GM12878 (cell line): ENCODE measurements at regions not wholly inside any gene's neighbourhood (a gene's known extent, or its start where the extent isn't known, plus 50 kb on each side); places are given as distances from the start of the nearest gene placed in this dataset.

Experiments
- ATAC-seq: fragments of 200-7000 bp; cut with Tn5 transposase; 3 replicates; pipeline ENCODE4 v1.9.1; 2020; ENCODE audit warnings: mild to moderate bottlenecking, moderate library complexity
- BruUV-seq: library from RNA; stranded (reverse); fragments of 400-500 nt; replicated peaks from 2 replicates; lab custom pipeline; 2021; lab: Mats Ljungman, UMichigan
- CTCF ChIA-PET: fragments of 300-600 bp; sonication (Branson Sonifier 250); formaldehyde crosslinking; extraction: SDS; loops from one replicate; lab custom pipeline; 2021; ENCODE audit warnings: inconsistent platforms; lab: Yijun Ruan, JAX
- POLR2A ChIA-PET: fragments of 350-600 bp; formaldehyde crosslinking; extraction: SDS; loops from one replicate; lab custom pipeline; 2021; ENCODE audit warnings: inconsistent platforms; lab: Charles Lee
- RAD21 ChIA-PET: fragments of 300-600 bp; sonication (Branson Sonifier 250); formaldehyde crosslinking; loops from one replicate; lab custom pipeline; 2023; ENCODE audit warnings: antibody characterized with exemption; ENCODE audit not compliant: unreplicated experiment; lab: Charles Lee
- SMC1A ChIA-PET: fragments of 300-600 bp; sonication (Branson Sonifier 250); formaldehyde crosslinking; loops from one replicate; lab custom pipeline; 2023; ENCODE audit not compliant: unreplicated experiment, uncharacterized antibody; lab: Charles Lee
- DNase-seq: peaks from one replicate; pipeline ENCODE4 v3.0.0-alpha.2; 2011; ENCODE audit warnings: low read depth, low spot score
- FAIRE-seq: peaks from 3 replicates; lab custom pipeline; 2011; peaks lifted over from hg19 to GRCh38; lab: Jason Lieb, UNC
- H2AFZ ChIP-seq: 2 replicates; pipeline ENCODE4 v1.6.0; 2011; ENCODE audit warnings: low read depth, low read length, control low read depth; ENCODE audit not compliant: control insufficient read depth
- H3K27ac ChIP-seq: 2 replicates; pipeline ENCODE4 v1.5.1; 2011; ENCODE audit warnings: control low read depth; ENCODE audit not compliant: control insufficient read depth, insufficient read depth
- H3K27me3 ChIP-seq, 2 experiments: replicated peaks in 1 of 2; 2 replicates each; pipeline versions ENCODE4 v1.6.0 to v1.6.1; 2011; ENCODE audit warnings: low read length in 1 of 2; ENCODE audit not compliant: control insufficient read depth in 2 of 2, insufficient read depth in 2 of 2
- H3K36me3 ChIP-seq, 2 experiments: 2 replicates each; pipeline ENCODE4 v1.5.1; 2011; ENCODE audit warnings: low read length in 1 of 2; ENCODE audit not compliant: control insufficient read depth in 2 of 2, insufficient read depth in 2 of 2
- H3K4me1 ChIP-seq: 2 replicates; pipeline ENCODE4 v1.6.1; 2011; ENCODE audit warnings: mild to moderate bottlenecking, low read length, moderate library complexity, mixed read lengths; ENCODE audit not compliant: control insufficient read depth, insufficient read depth
- H3K4me2 ChIP-seq: 2 replicates; pipeline ENCODE4 v1.6.0; 2011; ENCODE audit warnings: control low read depth; ENCODE audit not compliant: control insufficient read depth, insufficient read depth
- H3K4me3 ChIP-seq: fragments of 200-600 bp; sonication (generic); 2 replicates; pipeline ENCODE4 v1.5.1; 2016
- H3K79me2 ChIP-seq: 2 replicates; pipeline ENCODE4 v1.6.0; 2011; ENCODE audit warnings: low read length; ENCODE audit not compliant: control insufficient read depth, insufficient read depth
- H3K9ac ChIP-seq: 2 replicates; pipeline ENCODE4 v1.8.0; 2011; ENCODE audit warnings: low read length, control low read depth, mixed read lengths; ENCODE audit not compliant: control insufficient read depth, insufficient read depth
- H3K9me3 ChIP-seq: replicated peaks from 3 replicates; pipeline ENCODE4 v1.5.1; 2011; ENCODE audit warnings: mild to moderate bottlenecking, low read length; ENCODE audit not compliant: control insufficient read depth, insufficient read depth
- H4K20me1 ChIP-seq: 2 replicates; pipeline ENCODE4 v1.6.0; 2011; ENCODE audit not compliant: control insufficient read depth, insufficient read depth
- BMI1 ChIP-seq: fragments of 450-650 bp; IDR thresholded peaks from 2 replicates; pipeline ENCODE4 v1.6.1; 2016; ENCODE audit warnings: mild to moderate bottlenecking, moderate library complexity, borderline replicate concordance
- FOS ChIP-seq: IDR thresholded peaks from 3 replicates; pipeline ENCODE4 v1.6.1; 2011; ENCODE audit warnings: borderline replicate concordance; ENCODE audit not compliant: insufficient read length; ENCODE audit errors: extremely low read depth
- NFIC ChIP-seq: IDR thresholded peaks from 2 replicates; pipeline ENCODE4 v1.6.1; 2012; ENCODE audit warnings: low read depth, mild to moderate bottlenecking, inconsistent platforms, low read length, moderate library complexity
- NRF1 ChIP-seq: conservative IDR thresholded peaks from 2 replicates; pipeline ENCODE4 v1.6.1; 2011; ENCODE audit warnings: mild to moderate bottlenecking, low read depth, low read length, improper control_type of control experiment
- POLR2AphosphoS2 ChIP-seq: IDR thresholded peaks from 2 replicates; pipeline ENCODE4 v1.6.1; 2011; ENCODE audit warnings: low read depth, mild to moderate bottlenecking, low read length, improper control_type of control experiment, moderate library complexity
- SP1 ChIP-seq: IDR thresholded peaks from one replicate; pipeline ENCODE4 v1.6.1; 2011; ENCODE audit warnings: low read depth, low read length
- SREBF2 ChIP-seq: IDR thresholded peaks from 2 replicates; pipeline ENCODE4 v1.6.1; 2012; ENCODE audit warnings: mild to moderate bottlenecking, low read length
- TAF1 ChIP-seq: IDR thresholded peaks from 2 replicates; pipeline ENCODE4 v1.6.1; 2011; ENCODE audit warnings: mild to moderate bottlenecking, low read depth, low read length, borderline replicate concordance
- in situ Hi-C: fragments of 300-500 bp; cut with MboI; formaldehyde crosslinking; loops from 9 replicates; pipeline ENCODE4 v1.14.3; 2018; ENCODE audit warnings: mixed read lengths
- intact Hi-C: fragments of 100-400 bp; cut with micrococcal nuclease; formaldehyde crosslinking; loops from one replicate; pipeline ENCODE4 v1.14.2; 2022; ENCODE audit not compliant: unreplicated experiment
- TF ChIP-seq, protein P1 (sequence below): fragments of 450-650 bp; IDR thresholded peaks from 2 replicates; pipeline ENCODE4 v1.6.1; 2017; ENCODE audit warnings: mild to moderate bottlenecking, moderate library complexity
- TF ChIP-seq, protein P2 (sequence below): fragments of 150-350 bp; IDR thresholded peaks from 2 replicates; pipeline ENCODE4 v1.6.1; 2014; ENCODE audit warnings: mild to moderate bottlenecking, low read depth, low read length
- TF ChIP-seq, protein P3 (sequence below): fragments of 450-650 bp; IDR thresholded peaks from 2 replicates; pipeline ENCODE4 v1.6.1; 2018; ENCODE audit warnings: borderline replicate concordance, mild to moderate bottlenecking; ENCODE audit not compliant: partially characterized antibody
- TF ChIP-seq, protein P4 (sequence below): IDR thresholded peaks from 2 replicates; pipeline ENCODE4 v1.6.1; 2011; ENCODE audit warnings: low read depth, mild to moderate bottlenecking, low read length, moderate library complexity, borderline replicate concordance; ENCODE audit errors: extremely low read depth
- TF ChIP-seq, protein P5 (sequence below): IDR thresholded peaks from 2 replicates; pipeline ENCODE4 v1.6.1; 2011; ENCODE audit warnings: low read depth, low read length, improper control_type of control experiment, borderline replicate concordance
- TF ChIP-seq, protein P6 (sequence below): fragments of 450-650 bp; IDR thresholded peaks from 2 replicates; pipeline ENCODE4 v1.6.1; 2017; ENCODE audit warnings: low read depth, mild to moderate bottlenecking, moderate library complexity

DNA sequence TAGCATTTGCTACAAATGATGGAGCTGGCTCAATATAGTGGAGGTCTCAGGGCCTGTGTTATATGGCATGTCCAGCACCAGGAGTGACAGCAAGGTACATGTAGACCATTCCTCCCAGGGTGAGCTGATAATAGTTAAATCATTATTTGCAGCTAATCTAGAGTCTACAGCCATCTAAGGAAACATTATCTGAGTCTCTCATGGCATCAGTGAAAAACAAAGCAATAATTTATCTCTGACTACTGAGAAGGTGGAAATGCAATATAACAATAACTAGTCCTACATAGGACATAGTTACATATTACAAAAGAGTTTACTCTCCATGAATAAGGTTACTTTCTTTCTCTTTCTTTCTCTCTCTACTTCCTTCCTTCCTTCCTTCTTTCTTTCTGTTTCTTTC is 143.4 kb upstream of the KCNK2 start:
- in situ Hi-C loops, result no loop called here
- POLR2A ChIA-PET, result no interaction called here
- SMC1A ChIA-PET, result interaction anchor here (0.9 kb wide), 2 partner anchors 11 to 13 kb away, joined by 3 to 4 read pairs; no protein-coding TSS in a partner anchor
- no TSS peak for BruUV-seq
- H3K4me1 ChIP-seq, result no peaks in the 10 kb centered on the region
- no peaks in the 10 kb centered on the region for H3K36me3 ChIP-seq
- ATAC-seq (no peak), FAIRE-seq (no peak), DNase-seq (no peak)
- no peak overlapping the region for H3K9ac ChIP-seq
- H2AFZ ChIP-seq, result no peak overlapping the region
- H3K27me3 ChIP-seq, result no peaks in the 10 kb centered on the region
- no peaks in the 10 kb centered on the region for H3K9me3 ChIP-seq
- H3K4me3 ChIP-seq, result no peak overlapping the region
- CTCF ChIA-PET, result no interaction called here
- no peak overlapping the region for H3K4me2 ChIP-seq
- H4K20me1 ChIP-seq, result no peaks in the 10 kb centered on the region
- H3K79me2 ChIP-seq, result no peaks in the 10 kb centered on the region
- RAD21 ChIA-PET, result no interaction called here
- no peak overlapping the region for H3K27ac ChIP-seq
- intact Hi-C loops, result no loop called here
- TF ChIP-seq, protein P1, sequence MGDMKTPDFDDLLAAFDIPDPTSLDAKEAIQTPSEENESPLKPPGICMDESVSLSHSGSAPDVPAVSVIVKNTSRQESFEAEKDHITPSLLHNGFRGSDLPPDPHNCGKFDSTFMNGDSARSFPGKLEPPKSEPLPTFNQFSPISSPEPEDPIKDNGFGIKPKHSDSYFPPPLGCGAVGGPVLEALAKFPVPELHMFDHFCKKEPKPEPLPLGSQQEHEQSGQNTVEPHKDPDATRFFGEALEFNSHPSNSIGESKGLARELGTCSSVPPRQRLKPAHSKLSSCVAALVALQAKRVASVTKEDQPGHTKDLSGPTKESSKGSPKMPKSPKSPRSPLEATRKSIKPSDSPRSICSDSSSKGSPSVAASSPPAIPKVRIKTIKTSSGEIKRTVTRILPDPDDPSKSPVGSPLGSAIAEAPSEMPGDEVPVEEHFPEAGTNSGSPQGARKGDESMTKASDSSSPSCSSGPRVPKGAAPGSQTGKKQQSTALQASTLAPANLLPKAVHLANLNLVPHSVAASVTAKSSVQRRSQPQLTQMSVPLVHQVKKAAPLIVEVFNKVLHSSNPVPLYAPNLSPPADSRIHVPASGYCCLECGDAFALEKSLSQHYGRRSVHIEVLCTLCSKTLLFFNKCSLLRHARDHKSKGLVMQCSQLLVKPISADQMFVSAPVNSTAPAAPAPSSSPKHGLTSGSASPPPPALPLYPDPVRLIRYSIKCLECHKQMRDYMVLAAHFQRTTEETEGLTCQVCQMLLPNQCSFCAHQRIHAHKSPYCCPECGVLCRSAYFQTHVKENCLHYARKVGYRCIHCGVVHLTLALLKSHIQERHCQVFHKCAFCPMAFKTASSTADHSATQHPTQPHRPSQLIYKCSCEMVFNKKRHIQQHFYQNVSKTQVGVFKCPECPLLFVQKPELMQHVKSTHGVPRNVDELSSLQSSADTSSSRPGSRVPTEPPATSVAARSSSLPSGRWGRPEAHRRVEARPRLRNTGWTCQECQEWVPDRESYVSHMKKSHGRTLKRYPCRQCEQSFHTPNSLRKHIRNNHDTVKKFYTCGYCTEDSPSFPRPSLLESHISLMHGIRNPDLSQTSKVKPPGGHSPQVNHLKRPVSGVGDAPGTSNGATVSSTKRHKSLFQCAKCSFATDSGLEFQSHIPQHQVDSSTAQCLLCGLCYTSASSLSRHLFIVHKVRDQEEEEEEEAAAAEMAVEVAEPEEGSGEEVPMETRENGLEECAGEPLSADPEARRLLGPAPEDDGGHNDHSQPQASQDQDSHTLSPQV, result no peak
- TF ChIP-seq, protein P2, sequence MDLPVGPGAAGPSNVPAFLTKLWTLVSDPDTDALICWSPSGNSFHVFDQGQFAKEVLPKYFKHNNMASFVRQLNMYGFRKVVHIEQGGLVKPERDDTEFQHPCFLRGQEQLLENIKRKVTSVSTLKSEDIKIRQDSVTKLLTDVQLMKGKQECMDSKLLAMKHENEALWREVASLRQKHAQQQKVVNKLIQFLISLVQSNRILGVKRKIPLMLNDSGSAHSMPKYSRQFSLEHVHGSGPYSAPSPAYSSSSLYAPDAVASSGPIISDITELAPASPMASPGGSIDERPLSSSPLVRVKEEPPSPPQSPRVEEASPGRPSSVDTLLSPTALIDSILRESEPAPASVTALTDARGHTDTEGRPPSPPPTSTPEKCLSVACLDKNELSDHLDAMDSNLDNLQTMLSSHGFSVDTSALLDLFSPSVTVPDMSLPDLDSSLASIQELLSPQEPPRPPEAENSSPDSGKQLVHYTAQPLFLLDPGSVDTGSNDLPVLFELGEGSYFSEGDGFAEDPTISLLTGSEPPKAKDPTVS, result no peak
- TF ChIP-seq FOS, result no peak
- no peak for TF ChIP-seq POLR2AphosphoS2
- TF ChIP-seq BMI1, result no peak
- no peak for TF ChIP-seq SREBF2
- no peak for TF ChIP-seq SP1
- TF ChIP-seq, protein P3, sequence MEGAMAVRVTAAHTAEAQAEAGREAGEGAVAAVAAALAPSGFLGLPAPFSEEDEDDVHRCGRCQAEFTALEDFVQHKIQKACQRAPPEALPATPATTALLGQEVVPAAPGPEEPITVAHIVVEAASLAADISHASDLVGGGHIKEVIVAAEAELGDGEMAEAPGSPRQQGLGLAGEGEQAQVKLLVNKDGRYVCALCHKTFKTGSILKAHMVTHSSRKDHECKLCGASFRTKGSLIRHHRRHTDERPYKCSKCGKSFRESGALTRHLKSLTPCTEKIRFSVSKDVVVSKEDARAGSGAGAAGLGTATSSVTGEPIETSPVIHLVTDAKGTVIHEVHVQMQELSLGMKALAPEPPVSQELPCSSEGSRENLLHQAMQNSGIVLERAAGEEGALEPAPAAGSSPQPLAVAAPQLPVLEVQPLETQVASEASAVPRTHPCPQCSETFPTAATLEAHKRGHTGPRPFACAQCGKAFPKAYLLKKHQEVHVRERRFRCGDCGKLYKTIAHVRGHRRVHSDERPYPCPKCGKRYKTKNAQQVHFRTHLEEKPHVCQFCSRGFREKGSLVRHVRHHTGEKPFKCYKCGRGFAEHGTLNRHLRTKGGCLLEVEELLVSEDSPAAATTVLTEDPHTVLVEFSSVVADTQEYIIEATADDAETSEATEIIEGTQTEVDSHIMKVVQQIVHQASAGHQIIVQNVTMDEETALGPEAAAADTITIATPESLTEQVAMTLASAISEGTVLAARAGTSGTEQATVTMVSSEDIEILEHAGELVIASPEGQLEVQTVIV, result no peak
- TF ChIP-seq, protein P4, sequence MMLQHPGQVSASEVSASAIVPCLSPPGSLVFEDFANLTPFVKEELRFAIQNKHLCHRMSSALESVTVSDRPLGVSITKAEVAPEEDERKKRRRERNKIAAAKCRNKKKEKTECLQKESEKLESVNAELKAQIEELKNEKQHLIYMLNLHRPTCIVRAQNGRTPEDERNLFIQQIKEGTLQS, result no peak
- TF ChIP-seq NFIC, result no peak
- TF ChIP-seq, protein P5, sequence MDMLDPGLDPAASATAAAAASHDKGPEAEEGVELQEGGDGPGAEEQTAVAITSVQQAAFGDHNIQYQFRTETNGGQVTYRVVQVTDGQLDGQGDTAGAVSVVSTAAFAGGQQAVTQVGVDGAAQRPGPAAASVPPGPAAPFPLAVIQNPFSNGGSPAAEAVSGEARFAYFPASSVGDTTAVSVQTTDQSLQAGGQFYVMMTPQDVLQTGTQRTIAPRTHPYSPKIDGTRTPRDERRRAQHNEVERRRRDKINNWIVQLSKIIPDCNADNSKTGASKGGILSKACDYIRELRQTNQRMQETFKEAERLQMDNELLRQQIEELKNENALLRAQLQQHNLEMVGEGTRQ, result no peak
- TF ChIP-seq TAF1, result no peak
- TF ChIP-seq, protein P6, sequence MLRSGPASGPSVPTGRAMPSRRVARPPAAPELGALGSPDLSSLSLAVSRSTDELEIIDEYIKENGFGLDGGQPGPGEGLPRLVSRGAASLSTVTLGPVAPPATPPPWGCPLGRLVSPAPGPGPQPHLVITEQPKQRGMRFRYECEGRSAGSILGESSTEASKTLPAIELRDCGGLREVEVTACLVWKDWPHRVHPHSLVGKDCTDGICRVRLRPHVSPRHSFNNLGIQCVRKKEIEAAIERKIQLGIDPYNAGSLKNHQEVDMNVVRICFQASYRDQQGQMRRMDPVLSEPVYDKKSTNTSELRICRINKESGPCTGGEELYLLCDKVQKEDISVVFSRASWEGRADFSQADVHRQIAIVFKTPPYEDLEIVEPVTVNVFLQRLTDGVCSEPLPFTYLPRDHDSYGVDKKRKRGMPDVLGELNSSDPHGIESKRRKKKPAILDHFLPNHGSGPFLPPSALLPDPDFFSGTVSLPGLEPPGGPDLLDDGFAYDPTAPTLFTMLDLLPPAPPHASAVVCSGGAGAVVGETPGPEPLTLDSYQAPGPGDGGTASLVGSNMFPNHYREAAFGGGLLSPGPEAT, result no peak
- TF ChIP-seq NRF1, result no peak
